AG04449 (cell line): ENCODE measurements at regions not wholly inside any gene's neighbourhood (a gene's known extent, or its start where the extent isn't known, plus 50 kb on each side); places are given as distances from the start of the nearest gene placed in this dataset.

ENCODE experiments used
- CTCF ChIA-PET: fragments of 350-600 bp; formaldehyde crosslinking; extraction: SDS; loops from one replicate; lab custom pipeline; 2021; ENCODE audit warnings: antibody characterized with exemption; lab: Yijun Ruan, JAX
- POLR2A ChIA-PET: fragments of 400-600, 350-600 bp; formaldehyde crosslinking; extraction: SDS; loops from one replicate; lab custom pipeline; 2020; ENCODE audit warnings: antibody characterized with exemption, inconsistent platforms; lab: Yijun Ruan, JAX
- DNase-seq: peaks from one replicate; pipeline ENCODE4 v3.0.0-alpha.2; 2010; ENCODE audit warnings: low read depth, low spot score
- H3K4me3 ChIP-seq: 2 replicates; pipeline ENCODE4 v1.5.1; 2011; ENCODE audit warnings: low read depth, mild to moderate bottlenecking, control low read depth, low read length
- TF ChIP-seq, protein P1 (sequence below): IDR thresholded peaks from one replicate; pipeline ENCODE4 v1.5.1; 2011; ENCODE audit warnings: mild to moderate bottlenecking, moderate library complexity, low read length, control low read depth, inconsistent platforms; ENCODE audit not compliant: insufficient read depth; ENCODE audit errors: missing control alignments

DNA sequence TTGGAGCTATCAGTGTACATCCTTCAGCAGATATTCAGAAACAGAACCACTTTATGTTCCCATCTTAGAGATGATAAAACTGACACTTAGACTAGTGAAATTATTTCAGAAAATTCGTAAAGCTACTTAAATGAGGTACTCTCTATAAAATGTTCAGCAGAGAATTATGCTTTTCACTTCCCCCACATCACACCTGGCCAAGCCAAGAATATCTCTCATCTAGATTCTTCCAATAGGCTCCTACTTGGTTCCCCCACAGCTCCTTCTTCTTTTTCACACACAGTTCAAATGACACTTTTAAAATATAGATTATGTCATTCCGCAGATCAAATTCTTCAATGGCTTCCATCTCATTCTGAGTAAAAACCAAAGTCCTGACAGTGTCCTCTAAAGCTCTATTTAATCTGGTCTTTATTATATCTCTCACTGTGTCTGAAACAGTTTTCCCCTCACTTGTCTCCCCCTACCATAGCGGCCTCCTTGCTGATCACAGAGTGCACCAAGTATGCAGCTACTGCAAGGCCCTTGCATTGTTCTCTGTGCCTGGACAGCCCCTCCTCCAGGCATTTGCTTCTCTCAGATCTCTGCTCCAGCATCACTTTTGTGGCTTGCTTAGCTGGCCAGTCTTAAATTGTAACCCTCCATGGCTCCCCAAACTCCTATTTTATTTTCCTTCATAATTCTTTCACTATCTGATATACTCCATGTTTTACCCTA is 736.8 kb upstream of the USP15 start:
- ChIA-PET CTCF (no interaction called here), POLR2A (no interaction called here)
- no peak overlapping the region for H3K4me3 ChIP-seq
- TF ChIP-seq, protein P1, sequence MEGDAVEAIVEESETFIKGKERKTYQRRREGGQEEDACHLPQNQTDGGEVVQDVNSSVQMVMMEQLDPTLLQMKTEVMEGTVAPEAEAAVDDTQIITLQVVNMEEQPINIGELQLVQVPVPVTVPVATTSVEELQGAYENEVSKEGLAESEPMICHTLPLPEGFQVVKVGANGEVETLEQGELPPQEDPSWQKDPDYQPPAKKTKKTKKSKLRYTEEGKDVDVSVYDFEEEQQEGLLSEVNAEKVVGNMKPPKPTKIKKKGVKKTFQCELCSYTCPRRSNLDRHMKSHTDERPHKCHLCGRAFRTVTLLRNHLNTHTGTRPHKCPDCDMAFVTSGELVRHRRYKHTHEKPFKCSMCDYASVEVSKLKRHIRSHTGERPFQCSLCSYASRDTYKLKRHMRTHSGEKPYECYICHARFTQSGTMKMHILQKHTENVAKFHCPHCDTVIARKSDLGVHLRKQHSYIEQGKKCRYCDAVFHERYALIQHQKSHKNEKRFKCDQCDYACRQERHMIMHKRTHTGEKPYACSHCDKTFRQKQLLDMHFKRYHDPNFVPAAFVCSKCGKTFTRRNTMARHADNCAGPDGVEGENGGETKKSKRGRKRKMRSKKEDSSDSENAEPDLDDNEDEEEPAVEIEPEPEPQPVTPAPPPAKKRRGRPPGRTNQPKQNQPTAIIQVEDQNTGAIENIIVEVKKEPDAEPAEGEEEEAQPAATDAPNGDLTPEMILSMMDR, result no peak
- no peak for DNase-seq

DNA sequence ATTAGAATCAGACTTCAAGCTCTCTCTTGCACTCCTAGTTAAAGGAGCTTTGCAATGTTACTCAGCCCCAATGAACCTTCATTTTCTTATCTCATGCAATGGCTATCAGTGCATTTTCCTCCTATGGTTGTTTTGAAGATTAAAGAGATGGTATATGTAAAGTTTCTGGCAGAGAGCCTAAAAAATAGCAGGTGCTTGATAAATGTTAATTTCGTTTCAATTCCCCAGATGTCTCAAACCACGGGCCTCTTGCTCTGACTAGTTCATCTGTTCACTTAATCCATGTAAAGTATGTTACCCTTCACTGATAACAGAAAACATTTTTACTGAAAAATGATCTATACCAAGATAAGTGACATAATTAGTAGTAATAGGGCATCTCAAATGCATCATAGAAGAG is 735.4 kb upstream of the USP15 start:
- no peak overlapping the region for H3K4me3 ChIP-seq
- POLR2A ChIA-PET, result no interaction called here
- no peak for DNase-seq
- CTCF ChIA-PET, result no interaction called here
- TF ChIP-seq, protein P1, result no peak

DNA sequence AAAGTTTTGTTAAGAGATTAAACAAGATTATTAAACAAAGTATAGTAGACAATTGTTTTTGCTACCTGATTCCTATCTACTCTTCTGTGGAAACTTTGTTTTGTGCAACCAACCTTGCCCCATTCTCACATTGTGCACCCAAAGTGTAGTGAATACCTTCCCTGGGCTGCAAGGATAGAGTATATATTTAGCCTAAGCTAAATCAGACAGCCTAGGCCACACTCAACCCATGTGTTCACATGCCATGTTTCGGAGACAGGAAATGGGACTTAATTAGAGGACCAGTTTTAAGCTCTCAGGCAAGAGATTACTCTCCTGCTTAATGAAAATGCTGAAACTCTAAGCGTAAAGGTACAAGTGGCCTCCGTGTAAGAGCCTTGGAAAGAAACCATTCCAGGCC is 734.9 kb upstream of the USP15 start:
- ChIA-PET CTCF (no interaction called here), POLR2A (no interaction called here)
- TF ChIP-seq, protein P1, result no peak
- H3K4me3 ChIP-seq, result no peak overlapping the region
- no peak for DNase-seq

DNA sequence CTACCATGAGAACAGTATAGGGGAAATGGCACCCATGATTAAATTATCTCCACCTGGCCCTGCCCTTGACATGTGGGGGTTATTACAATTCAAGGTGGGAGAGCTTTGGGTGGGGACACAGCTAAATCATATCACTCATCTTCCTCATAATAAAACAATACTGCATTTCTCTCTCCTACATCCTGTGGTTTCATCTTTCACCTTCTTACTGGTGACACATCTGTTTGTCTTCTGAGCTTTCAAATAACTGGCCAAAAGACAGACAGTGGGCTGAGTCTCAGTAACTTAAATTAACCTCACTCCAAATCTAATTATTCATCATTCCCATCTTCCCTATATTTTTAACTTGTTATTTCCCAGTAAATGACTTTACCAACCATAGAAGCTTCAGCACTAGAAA is 729.7 kb upstream of the USP15 start:
- ChIA-PET CTCF (no interaction called here), POLR2A (no interaction called here)
- TF ChIP-seq, protein P1, result no peak
- H3K4me3 ChIP-seq, result no peak overlapping the region
- no peak for DNase-seq

DNA sequence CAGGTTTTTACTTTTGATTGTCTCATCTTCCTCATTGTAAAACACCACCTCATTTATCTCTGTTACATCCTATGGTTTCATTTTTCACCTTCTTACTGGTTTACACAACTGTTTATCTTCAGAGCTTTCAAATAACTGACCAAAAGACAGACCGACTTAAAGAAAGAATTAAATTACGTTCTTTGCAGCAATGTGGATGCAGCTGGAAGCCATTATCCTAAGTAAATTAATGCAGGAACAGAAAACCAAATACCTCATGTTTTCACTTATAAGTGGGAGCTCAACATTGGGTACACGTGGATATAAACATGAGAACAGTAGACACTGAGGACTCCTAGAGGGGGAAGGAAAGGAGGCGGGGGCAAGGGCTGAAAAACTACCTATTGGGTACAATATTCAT is 729.0 kb upstream of the USP15 start:
- CTCF ChIA-PET, result no interaction called here
- H3K4me3 ChIP-seq, result no peak overlapping the region
- DNase-seq, result no peak
- POLR2A ChIA-PET, result no interaction called here
- TF ChIP-seq, protein P1, result no peak

DNA sequence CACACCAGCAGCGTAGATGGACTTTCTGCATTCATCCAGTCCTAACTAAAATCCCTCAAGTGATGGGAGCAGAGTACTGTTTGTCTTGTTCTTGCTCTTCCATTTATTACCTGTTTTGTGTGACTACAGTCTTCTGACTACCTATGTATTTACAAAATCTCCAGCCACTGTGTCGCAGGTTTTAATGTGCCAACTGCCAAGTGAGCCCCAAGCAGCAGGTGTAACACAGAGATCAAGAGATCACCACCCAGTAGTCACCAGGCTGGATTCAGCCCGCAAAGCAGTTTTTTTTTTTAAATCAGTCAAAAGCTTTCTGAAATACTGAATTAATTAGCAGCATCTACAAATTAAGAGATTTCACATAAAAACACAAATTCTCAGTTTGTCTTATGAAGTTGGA is 724.1 kb upstream of the USP15 start:
- TF ChIP-seq, protein P1, result no peak
- ChIA-PET CTCF (no interaction called here), POLR2A (no interaction called here)
- DNase-seq, result no peak
- H3K4me3 ChIP-seq, result no peak overlapping the region
